ENCODE measurements at regions not wholly inside any gene's neighbourhood (a gene's known extent, or its start where the extent isn't known, plus 50 kb on each side); places are given as distances from the start of the nearest gene placed in this dataset.
"Not testable (repeated sequence)": the region's sequence is repeated elsewhere in the genome, so short reads cannot be mapped to it uniquely, and the experiment has no call there.

DNA sequence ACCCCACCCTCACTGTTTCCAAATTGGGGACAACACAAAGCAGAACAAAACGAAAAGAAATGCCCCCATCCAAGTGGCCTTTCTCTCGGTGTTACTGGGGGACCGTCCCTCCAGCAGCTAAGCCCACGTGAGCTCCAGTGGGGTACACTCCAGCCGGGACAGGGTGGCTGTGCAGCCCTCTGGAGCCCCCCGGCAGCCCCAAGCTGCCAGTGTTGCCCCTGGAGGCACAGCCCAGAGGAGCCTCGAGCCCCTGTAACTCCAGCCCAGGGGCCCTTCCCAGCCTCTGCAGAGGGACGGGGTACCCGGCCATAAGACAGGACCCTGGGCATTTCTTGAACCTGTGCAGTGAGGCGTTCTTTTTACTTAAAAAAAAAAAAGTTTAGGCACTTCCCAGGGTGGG lies 124.5 kb upstream of the KCTD7 start:
- no peak for DNase-seq

DNA sequence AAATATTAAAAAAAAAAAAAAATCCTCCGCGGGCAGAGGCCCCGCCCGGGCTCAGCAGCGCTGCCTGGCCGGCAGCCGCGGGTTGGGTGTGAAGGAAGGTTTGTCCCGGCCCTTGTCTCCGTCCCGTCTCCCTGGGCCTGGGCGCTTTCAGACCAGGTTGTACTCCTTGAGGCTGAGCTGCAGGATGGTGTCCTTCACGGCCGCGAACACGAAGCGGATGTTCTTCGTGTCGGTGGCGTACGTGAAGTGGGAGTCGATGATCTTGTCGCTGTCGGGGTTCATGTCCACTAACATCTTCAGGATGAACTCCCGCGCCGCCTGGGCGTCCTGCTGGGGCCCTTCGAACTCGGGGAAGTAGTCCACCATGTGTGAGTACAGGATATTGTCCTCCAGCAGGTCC lies 123.7 kb upstream of the KCTD7 start:
- DNase-seq: no peak

DNA sequence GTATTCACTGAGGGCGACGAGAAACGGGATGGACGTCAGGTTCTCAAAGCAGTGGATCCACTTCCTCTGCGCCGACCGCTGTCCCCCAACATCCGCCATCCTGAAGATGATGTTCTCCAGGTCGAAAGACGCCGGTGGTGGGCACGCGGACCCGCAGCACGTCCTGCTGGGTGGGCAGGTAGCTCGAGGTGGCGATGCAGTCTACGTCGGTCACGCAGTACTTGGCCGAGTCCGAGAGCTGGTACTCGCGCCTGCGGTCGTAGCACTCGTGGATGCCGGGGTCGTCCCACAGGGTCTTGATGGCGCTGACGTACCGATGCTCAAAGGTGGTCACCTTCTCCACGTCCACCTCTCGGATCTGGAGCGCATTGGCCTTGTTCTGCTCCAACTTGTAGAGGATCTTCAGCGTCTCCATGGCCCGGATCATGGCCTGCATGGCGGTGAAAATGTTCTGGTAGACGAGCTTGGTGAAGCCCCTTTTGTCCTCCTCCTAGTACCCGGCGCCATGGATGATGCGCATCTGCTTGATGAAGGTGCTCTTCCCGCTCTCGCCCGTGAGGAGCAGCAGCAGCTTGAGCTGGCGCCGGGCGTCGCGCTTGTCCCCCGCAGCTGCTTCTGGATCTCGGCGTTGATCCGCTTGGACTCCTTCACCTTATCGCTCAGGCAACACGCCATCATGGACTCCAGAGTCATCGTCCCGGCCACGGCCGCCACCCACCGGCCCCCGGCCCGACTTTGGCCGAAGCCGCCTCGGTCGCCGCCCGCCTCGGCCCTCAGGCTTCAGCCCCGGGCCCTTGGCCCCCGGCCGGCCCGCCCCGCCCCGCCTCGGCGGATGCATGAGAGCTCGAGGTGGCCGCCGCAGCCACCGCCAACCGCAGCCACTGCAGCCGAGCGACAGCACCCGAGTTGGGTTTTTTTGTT lies 122.9 kb upstream of the KCTD7 start:
- DNase-seq: no peak

DNA sequence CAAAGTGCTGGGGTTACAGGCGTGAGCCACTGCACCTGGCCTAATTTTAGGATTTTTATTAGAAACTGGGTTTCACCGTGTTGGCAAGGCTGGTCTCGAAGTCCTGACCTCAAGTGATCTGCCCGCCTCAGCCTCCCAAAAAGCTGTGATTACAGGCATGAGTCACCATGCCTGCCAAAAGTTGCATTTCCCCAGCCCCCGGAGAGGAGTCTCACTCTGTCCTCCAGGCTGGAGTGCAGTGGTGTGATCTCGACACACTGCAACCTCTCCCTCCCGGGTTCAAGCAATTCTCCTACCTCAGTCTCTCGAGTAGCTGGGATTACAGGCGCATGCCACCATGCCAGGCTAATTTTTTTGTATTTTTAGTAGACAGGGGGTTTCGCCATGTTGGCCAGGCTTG lies 122.0 kb upstream of the KCTD7 start:
- DNase-seq: not testable (repeated sequence)

DNA sequence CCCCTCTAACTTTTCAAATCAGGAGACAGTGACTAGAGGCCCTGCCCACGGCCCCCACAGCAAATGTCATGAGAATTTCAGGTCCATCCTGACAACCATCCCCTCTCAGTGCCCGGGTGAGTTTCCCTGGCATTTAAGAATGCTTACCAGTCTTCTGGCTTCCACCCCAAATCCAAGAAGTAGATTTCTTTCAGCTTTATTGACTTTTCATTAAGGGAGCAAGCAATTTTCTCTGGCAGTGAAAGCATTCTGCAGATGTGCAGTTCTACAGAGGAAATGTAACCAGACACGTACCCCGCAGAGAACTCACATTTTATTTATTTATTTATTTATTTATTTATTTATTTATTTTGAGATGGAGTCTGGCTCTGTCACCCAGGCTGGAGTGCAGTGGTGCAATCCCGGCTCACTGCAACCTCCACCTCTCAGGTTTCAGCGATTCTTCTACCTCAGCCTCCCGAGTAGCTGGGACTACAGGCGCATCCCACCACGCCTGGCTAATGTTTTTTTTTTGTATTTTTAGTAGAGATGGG lies 120.9 kb upstream of the KCTD7 start:
- no peak for DNase-seq

DNA sequence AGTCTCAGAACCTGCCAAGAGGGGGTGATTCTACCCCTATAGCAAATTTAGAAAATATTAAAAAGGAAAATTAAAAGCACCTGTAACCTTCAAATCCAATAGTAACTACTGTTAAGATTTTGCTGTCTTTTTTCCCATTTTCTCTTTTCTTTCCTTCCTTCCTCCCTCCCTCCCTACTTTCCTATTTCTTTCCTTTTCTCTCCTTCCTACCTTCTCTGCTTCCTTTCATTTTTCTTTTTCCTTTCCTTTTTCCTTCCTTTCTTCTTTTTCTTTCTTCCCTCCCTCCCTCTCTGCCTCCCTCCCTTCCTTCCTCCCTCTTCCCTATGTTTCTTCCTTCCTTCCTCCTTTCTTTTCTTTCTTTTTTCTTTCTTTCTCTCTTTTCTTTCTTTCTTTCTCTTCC lies 120.2 kb upstream of the KCTD7 start:
- DNase-seq: no peak

DNA sequence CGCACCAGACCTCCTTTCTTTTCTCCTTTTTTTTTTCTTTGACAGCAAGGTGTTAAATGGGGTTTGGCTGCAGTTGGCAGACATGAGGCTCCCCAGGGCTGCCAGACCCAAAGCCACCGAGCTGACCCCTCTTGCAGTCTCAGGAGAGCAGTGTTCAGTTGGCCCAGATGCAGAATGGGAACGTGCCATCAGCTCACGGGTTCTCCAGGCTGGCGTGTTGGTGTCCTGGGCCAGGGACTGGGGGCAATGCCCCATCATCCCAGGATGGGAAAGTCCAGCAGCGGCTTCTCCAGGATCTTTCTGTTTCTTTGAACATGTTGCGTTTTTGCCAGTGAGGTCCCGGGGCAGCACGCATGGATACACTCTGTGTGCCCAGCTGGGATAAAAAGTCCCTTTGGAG lies 114.6 kb upstream of the KCTD7 start:
- DNase-seq: no peak

DNA sequence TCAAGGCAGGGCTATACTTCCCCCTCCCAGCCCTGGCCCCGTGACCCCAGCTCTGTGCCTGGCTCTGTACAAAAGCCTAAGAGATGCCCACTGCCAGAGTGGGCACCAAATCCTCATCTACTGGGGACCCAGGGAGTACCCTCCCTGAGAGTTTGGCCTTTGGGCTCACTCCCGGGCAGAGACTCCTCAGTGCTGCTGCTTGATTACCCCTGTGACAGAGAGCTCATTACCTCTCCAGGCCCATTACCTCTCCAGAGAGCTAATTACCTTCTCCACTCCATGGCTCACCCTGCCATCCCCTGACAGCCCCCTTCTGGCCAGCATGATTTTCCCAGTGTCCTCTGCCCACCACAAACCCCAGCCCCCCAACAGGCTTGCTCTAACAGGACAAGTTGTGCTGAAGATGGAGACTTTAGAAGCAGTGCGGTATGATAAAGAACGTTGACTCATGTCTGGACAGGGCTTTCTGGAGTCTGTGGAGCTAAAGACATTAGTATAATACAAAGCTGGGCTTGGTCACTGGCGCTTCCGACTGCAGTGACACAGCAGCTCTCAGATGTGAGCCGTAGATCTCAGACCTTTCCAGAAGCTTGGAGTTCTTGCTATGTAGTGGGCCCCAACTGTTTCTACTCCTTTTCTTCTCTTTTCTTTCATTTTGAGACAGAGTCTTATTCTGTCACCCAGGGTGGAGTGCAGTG lies 111.3 kb upstream of the KCTD7 start:
- no peak for DNase-seq

DNA sequence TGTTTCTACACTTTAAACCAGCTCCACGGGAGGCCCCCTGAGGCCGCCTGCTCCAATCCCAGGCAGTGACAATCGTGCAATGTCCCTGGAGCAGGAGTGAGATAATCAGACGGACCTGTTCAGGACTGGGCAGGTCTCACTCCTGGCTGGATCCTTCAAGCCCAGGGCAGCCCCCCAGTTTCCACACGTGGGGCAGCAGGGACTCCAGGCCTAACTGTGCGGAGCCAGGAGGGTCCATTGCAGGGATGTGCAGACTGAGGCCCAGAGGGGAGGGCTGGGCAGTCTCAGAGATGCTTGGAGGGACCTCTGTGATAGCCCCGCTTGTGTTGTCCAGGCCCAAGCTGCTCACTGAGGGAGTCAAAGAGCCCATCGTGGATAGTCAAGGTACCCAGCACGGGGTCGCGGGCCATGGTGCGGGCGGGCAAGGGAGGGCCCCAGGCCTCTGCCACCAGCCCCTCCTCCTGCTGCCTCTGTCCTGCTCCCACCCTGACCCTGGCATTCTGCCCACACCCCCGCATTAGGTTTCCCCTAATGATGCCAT lies 110.5 kb upstream of the KCTD7 start:
- DNase-seq: no peak

DNA sequence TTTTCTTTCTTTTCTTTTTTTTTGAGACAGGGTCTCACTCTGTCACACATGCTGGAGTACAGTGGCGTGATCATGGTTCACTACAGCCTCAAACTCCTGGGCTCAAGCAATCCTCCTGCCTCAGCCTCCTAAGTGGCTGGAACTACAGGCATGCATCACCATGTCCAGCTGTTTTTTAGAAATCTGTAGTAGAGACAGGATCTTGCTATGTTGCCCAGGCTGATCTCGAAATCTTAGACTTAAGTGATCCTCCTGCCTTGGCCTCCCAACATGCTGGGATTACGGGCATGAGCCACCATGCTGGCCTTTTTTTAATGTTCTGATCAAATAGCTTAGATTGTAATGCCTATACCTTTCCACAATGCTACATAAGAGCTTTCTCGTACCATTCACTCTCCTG lies 107.0 kb upstream of the KCTD7 start:
- DNase-seq: no peak

DNA sequence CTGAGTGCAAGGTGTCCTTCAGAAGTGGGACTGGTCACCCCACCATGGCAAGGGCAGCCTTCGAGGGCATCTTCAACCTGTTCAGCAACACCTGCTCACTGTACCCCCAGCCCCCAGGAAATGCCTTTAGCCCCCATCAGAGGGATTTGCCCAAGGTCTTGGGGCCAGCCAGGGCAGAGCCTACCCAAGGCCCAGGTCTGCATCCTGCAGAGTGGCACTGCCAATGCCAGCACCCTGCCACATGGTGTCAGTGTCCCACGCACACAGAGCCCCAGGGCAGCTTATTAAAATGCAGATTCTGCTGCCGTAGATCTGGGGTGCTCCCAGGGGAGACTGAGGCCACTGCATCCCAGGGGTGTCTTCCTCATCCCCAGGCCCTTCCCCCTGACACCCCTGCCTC lies 106.2 kb upstream of the KCTD7 start:
- DNase-seq: no peak

DNA sequence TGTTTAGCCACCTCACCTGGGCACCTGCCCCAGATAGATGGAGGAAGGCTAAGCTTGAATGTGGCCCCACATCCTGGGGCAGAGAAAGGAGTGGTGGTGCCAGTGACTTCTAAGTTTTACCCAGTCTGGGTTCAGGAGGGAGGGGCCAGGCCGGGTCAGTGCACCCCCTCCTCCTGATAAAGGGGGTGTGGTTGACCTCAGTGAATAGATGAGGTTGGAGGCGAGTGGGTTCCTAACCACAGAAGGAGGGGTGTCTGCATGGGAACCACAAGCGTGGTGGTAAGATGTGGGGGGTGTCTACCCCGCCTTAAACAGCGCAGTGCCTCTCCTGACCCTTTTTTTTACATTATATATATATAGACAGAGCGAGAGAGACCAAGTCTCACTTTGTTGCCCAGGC lies 105.3 kb upstream of the KCTD7 start:
- DNase-seq: no peak

DNA sequence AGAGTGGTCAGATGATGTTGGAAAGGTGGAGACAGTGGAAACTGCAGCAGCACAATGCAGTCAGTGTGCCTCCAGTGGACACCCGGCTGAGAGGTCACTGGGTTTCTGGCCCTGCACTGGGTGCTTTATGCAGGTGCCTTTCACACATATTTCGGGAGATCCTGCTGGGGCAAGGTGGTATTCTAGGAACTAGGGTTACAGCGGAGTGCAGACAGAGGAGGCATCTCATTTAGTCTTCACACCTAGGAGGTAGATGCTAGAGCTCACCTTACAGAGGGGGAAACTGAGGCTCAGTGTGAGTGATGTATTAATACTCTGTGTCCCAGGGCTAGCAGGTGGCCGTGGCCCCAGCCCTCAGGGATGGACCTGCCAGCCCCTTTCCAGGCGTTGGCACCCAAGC lies 103.9 kb upstream of the KCTD7 start:
- DNase-seq: no peak

DNA sequence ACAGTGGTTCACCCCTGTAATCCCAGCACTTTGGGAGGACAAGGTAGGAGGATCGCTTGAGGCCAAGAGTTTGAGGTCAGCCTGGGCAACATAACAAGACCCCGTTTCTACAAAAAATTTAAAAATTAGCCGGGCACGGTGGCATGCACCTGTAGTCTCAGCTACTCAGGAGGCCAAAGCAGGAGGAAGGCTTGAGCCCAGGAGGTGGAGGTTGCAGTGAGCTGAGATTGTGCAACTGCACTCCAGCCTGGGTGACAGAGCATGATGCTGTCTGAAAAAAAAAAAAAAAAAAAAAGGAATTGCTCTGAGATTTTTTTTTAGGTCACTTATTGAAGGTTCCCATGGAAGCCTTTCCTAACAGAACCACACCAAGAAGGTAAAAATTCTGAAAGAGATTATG lies 101.9 kb upstream of the KCTD7 start:
- not testable (repeated sequence) for DNase-seq

DNA sequence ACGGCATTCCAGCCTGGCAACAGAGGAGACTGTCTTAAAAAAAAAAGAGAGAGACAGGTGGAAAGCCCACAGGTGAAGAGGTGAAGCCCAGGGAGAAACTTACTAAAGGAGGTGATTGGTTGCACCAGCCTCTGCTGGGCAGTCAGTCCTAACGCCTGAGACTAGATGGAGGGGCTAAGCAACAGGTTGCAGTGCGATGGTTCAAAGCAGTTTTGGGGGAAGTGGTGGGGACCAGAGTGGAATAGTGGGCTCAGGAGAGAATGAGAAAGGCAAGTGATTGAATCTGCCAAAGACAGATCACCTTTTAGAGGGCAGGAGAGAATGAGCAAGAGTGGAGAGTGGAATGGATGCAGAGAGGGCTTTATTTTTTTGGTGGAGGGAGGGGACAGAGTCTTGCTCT lies 100.0 kb upstream of the KCTD7 start:
- DNase-seq: no peak

DNA sequence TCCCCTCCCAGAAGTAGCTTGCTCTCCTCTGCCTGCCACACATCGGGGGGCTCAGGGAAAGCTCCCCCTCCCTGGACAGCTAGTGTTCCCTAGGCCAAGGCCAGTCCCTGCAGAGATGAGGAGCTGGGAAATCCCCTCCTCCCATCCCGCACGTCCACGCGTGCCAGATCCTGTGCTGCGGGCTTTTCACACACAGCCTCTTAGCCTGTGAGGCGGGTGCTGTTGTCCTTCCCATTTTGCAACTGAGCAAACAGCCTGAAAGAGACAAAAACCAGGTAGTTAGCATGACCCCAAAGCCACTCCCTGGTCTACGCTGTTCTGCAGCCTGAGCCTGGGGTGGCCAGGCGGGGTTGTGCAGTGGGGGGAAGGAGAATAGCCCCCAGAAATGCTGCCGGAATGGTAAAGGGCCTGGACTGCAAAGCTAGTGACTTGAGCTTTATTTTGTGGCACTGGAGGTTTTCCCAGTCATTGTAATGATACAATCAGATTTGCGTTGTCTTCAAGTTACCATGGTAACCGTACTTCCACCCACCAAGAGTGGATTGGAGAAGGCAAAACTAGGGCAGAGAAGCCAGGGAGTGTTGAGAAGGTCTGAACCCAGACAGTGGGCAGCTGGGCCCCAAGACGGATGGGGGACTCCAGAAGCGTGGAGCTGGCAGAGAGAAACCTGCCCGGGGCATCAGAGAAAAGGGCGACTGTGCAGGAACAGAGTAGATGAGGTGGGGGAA lies 98.6 kb upstream of the KCTD7 start:
- DNase-seq: no peak

DNA sequence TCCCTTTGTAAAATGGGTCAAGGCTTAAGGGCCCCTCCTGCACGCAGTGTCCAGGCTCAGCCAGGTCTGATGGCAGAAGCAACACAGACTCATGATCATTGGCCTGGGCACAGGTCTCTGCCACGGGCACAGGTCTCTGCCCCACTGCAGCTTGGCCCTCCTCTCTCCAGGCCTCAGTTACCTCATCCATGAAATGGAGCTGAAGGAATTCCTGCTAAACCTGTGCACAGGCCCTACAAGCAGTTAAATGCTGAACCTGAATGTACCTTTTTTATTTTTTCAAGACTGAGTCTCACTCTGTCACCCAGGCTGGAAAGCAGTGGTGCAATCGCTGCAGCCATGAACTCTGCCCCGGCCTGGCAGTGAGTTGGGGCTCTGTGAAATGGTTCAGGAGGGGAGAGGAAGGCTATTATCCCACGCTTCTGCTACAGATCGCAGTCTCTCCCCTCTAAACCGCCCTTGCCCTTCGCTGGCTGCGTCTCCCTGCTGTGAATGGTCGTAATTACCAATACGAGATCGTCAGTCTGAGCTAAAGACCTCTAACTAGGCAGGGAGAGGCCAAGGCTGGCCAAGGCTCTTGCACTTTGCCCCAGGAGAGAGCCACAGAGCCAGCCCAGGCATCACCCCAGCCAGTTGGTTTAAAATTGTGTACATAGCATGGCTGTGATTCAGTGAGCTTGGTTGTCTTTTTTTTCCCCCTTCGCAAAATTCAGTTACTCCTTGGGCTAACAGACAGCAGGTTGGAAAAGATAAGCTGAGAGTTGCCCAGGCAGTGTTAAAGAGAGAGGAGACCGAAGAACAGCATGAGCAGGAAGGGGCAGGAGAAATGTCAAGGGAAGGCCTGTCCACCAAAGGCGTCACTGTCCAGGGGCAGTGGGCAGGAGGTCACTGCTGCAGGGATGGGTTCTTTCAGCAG lies 93.0 kb upstream of the KCTD7 start:
- no peak for DNase-seq

DNA sequence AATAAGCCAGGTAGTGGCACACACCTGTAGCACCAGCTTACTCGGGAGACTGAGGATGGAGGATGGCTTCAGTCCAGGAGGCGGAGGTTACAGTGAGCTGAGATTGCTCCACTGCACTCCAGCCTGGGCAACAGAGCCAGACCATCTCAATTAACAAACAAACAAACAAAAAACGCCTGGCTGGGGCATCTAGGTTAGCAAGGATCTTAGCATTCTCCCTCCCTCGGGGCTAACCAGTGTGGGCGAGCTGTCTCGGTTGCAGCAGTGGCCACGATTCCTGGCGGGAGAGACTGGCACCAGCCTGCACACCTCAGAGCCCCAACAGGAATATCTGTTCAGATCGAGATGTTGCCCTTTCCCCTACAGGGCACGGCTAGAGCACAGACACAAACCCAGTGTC lies 91.3 kb upstream of the KCTD7 start:
- DNase-seq: no peak

DNA sequence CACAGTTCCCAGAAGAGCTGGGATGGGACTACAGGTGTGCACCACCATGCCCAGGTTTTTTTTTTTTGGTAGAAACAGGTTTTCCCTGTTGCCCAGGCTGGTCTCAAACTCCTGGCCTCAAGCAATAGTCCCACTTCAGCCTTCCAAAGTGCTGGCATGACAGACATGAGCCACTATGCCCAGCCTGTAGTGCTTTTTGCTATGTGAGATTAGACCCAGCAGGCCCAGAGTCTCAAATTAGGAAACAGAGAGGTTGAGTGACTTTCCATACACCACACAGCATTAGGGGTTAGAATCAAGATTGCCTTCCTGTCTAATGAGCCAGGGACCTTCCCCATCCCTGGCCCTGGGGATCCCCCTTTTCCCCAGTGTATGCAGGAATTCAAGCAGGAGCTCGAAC lies 90.8 kb upstream of the KCTD7 start:
- no peak for DNase-seq

DNA sequence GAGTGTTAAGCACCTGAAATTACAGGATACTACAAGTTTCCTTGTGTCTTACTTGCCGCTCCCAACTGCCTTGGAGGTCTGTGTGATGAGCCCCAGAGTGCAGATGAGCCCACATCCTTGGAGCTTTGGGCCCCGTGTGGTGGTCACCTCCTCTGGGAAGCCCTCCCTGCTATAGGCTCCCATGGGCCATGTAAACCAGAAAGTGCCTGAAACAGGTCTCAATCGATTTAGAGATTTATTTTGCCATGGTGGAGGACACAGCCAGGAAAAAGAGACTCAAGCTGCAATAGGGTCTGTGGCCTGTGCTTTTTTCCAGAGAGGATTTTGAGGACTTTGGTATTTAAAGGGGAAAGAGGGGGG lies 89.4 kb upstream of the KCTD7 start:
- no peak for DNase-seq

DNA sequence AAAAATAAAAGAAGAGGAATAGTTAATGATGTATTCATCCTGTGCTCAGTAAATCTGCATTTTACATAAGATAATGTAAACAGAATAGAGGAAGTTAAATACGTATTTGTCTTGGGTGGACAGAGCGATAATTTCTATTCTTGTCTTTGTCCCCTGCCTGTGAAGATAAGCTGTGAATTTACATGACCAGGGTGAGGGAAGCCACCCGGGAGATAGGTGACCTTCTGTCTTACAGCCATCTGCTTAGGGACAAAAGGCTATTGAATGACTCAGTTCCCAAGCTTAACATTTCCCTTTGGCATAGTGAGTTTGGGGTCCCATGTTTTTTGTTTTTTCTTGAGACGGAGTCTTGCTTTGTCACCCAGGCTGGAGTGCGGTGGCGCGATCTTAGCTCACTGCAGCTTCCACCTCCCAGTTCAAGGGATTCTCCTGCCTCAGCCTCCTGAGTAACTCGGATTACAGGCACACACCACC lies 88.7 kb upstream of the KCTD7 start:
- DNase-seq: no peak

DNA sequence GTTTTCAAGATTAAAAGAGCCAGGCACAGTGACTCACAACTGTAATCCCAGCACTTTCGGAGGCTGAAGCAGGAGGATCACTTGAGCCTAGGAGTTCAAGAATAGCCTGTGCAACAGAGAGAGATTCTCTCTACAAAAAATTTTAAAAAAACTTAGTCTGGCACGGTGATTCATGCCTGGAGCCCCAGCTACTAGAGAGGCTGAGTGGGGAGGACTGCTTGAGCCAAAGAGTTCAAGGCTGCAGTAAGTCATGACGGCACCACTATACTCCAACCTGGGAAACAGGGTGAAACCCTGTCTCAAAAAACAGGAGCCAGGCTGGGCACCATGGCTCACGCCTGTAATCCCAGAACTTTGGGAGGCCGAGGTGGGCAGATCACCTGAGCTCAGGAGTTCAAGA lies 86.6 kb upstream of the KCTD7 start:
- DNase-seq: no peak

Measured in DMS 273 treated with DMSO at 0.1 percent for 48 hours (cell line).